H9 (cell line): ENCODE measurements at regions not wholly inside any gene's neighbourhood (a gene's known extent, or its start where the extent isn't known, plus 50 kb on each side); places are given as distances from the start of the nearest gene placed in this dataset.

ENCODE experiments used
- DNase-seq: peaks from one replicate; pipeline ENCODE4 v3.0.0-alpha.2; 2017
- H2AFZ ChIP-seq: one replicate; pipeline ENCODE4 v1.6.1; 2013; ENCODE audit warnings: mild to moderate bottlenecking, low read length, control low read depth, moderate library complexity
- H2AK5ac ChIP-seq: 2 replicates; pipeline ENCODE4 v1.6.1; 2013; ENCODE audit warnings: low read length, control low read depth, mixed read lengths; ENCODE audit not compliant: insufficient read length
- H2BK120ac ChIP-seq: one replicate; pipeline ENCODE4 v1.6.1; 2013; ENCODE audit warnings: low read depth, mild to moderate bottlenecking, low read length, control low read depth, inconsistent platforms; ENCODE audit not compliant: poor library complexity, severe bottlenecking
- H2BK12ac ChIP-seq: 2 replicates; pipeline ENCODE4 v1.6.1; 2013; ENCODE audit warnings: low read length, control low read depth, mixed read lengths, low read depth; ENCODE audit not compliant: insufficient read length
- H2BK15ac ChIP-seq: 2 replicates; pipeline ENCODE4 v1.6.1; 2013; ENCODE audit warnings: low read depth, low read length, control low read depth
- H2BK20ac ChIP-seq: one replicate; pipeline ENCODE4 v1.6.1; 2013; ENCODE audit warnings: low read depth, mild to moderate bottlenecking, low read length, control low read depth, inconsistent platforms; ENCODE audit not compliant: poor library complexity, severe bottlenecking
- H2BK5ac ChIP-seq: 2 replicates; pipeline ENCODE4 v1.6.1; 2013; ENCODE audit warnings: low read length, control low read depth, mixed read lengths; ENCODE audit not compliant: insufficient read length
- H3K14ac ChIP-seq: 2 replicates; pipeline ENCODE4 v1.6.1; 2013; ENCODE audit warnings: low read length, control low read depth; ENCODE audit not compliant: insufficient read depth
- H3K18ac ChIP-seq: 2 replicates; pipeline ENCODE4 v1.6.1; 2013; ENCODE audit warnings: low read depth, mild to moderate bottlenecking, mixed read lengths, low read length, control low read depth; ENCODE audit not compliant: insufficient read length
- H3K23ac ChIP-seq: 2 replicates; pipeline ENCODE4 v1.6.1; 2013; ENCODE audit warnings: low read length, control low read depth, mixed read lengths, low read depth; ENCODE audit not compliant: insufficient read length
- H3K23me2 ChIP-seq: 2 replicates; pipeline ENCODE4 v1.6.1; 2013; ENCODE audit warnings: low read depth, mild to moderate bottlenecking, mixed read lengths, low read length, control low read depth; ENCODE audit not compliant: insufficient read length, poor library complexity, severe bottlenecking
- H3K27ac ChIP-seq: 2 replicates; pipeline ENCODE4 v1.5.1; 2013; ENCODE audit warnings: low read length, control low read depth, mixed read lengths, low read depth; ENCODE audit not compliant: insufficient read length
- H3K27me3 ChIP-seq: 2 replicates; pipeline ENCODE4 v1.6.1; 2013; ENCODE audit warnings: low read length, control low read depth, inconsistent platforms; ENCODE audit not compliant: insufficient read depth
- H3K4ac ChIP-seq: 2 replicates; pipeline ENCODE4 v1.6.1; 2013; ENCODE audit warnings: low read depth, mild to moderate bottlenecking, control low read depth, inconsistent platforms, low read length, moderate library complexity
- H3K4me1 ChIP-seq: 2 replicates; pipeline ENCODE4 v1.6.1; 2013; ENCODE audit warnings: low read length, control low read depth, inconsistent platforms; ENCODE audit not compliant: insufficient read depth
- H3K4me2 ChIP-seq: 2 replicates; pipeline ENCODE4 v1.6.1; 2013; ENCODE audit warnings: low read length, control low read depth, mixed read lengths; ENCODE audit not compliant: insufficient read length, insufficient read depth
- H3K56ac ChIP-seq: 2 replicates; pipeline ENCODE4 v1.6.1; 2013; ENCODE audit warnings: low read depth, mild to moderate bottlenecking, mixed read lengths, low read length, control low read depth; ENCODE audit not compliant: insufficient read length
- H3K79me1 ChIP-seq: 2 replicates; pipeline ENCODE4 v1.6.1; 2013; ENCODE audit warnings: low read depth, mild to moderate bottlenecking, moderate library complexity, low read length, control low read depth, inconsistent platforms; ENCODE audit not compliant: insufficient read depth, poor library complexity, severe bottlenecking
- H3K79me2 ChIP-seq: 2 replicates; pipeline ENCODE4 v1.6.1; 2013; ENCODE audit warnings: low read length, control low read depth, inconsistent platforms; ENCODE audit not compliant: insufficient read depth
- H3K9ac ChIP-seq: 2 replicates; pipeline ENCODE4 v1.6.1; 2013; ENCODE audit warnings: low read length, control low read depth, mixed read lengths; ENCODE audit not compliant: insufficient read length; ENCODE audit errors: extremely low read depth
- H3K9me3 ChIP-seq: one replicate; pipeline ENCODE4 v1.6.1; 2013; ENCODE audit warnings: low read depth, low read length, inconsistent platforms; ENCODE audit not compliant: control insufficient read depth
- H3T11ph ChIP-seq: one replicate; pipeline ENCODE4 v1.6.1; 2013; ENCODE audit warnings: mild to moderate bottlenecking, low read length, control low read depth, inconsistent platforms
- H4K20me1 ChIP-seq: one replicate; pipeline ENCODE4 v1.6.1; 2013; ENCODE audit not compliant: control insufficient read depth, insufficient read length, insufficient read depth
- H4K5ac ChIP-seq: 2 replicates; pipeline ENCODE4 v1.6.1; 2013; ENCODE audit warnings: low read depth, mild to moderate bottlenecking, mixed read lengths, low read length, control low read depth; ENCODE audit not compliant: insufficient read length
- H4K8ac ChIP-seq: replicated peaks from 2 replicates; pipeline ENCODE4 v1.6.1; 2013; ENCODE audit warnings: low read length, control low read depth, mixed read lengths, low read depth; ENCODE audit not compliant: insufficient read length
- H4K91ac ChIP-seq: 2 replicates; pipeline ENCODE4 v1.6.1; 2013; ENCODE audit warnings: low read depth, mild to moderate bottlenecking, moderate library complexity, mixed read lengths, low read length, control low read depth; ENCODE audit not compliant: insufficient read length
- H3K27ac Mint-ChIP-seq, 3 experiments: 2 replicates in 2 of 3; 3 replicates in 1 of 3; pipeline ENCODE4 v1.8.0; 2020 to 2021; ENCODE audit warnings: mixed read lengths in 3 of 3, mild to moderate bottlenecking in 1 of 3, moderate library complexity in 1 of 3
- H3K27me3 Mint-ChIP-seq: 2 replicates; pipeline ENCODE4 v1.8.0; 2021; ENCODE audit warnings: low read depth, mild to moderate bottlenecking, moderate library complexity, mixed read lengths
- H3K36me3 Mint-ChIP-seq, 3 experiments: 2 replicates in 2 of 3; 3 replicates in 1 of 3; pipeline ENCODE4 v1.8.0; 2020 to 2021; ENCODE audit warnings: low read depth in 3 of 3, mixed read lengths in 3 of 3; ENCODE audit not compliant: insufficient read depth in 1 of 3
- H3K4me1 Mint-ChIP-seq, 2 experiments: 2 replicates each; pipeline ENCODE4 v1.8.0; 2020; ENCODE audit warnings: mixed read lengths in 2 of 2
- H3K4me3 Mint-ChIP-seq, 2 experiments: 2 replicates in 1 of 2; 3 replicates in 1 of 2; pipeline ENCODE4 v1.8.0; 2020 to 2021; ENCODE audit warnings: mild to moderate bottlenecking in 2 of 2, mixed read lengths in 2 of 2, moderate library complexity in 1 of 2
- H3K9me3 Mint-ChIP-seq, 2 experiments: 2 replicates in 1 of 2; 3 replicates in 1 of 2; pipeline ENCODE4 v1.8.0; 2020; ENCODE audit warnings: mild to moderate bottlenecking in 2 of 2, mixed read lengths in 2 of 2, moderate library complexity in 1 of 2
- WGBS: extraction: QIAGEN DNeasy Blood & Tissue Kit; methylation state at CpG from one replicate; pipeline ENCODE4 v1.1.7; 2013; ENCODE audit warnings: missing lambda C conversion rate, low lambda C conversion rate, mixed read lengths; ENCODE audit not compliant: insufficient read length; ENCODE audit errors: extremely low coverage; 5-methylcytosine and 5-hydroxymethylcytosine counted together
- TF ChIP-seq, protein P1 (sequence below): fragments of 200-600 bp; sonication (generic); conservative IDR thresholded peaks from 3 replicates; pipeline ENCODE4 v1.8.0; 2021; ENCODE audit warnings: antibody characterized with exemption, mild to moderate bottlenecking

DNA sequence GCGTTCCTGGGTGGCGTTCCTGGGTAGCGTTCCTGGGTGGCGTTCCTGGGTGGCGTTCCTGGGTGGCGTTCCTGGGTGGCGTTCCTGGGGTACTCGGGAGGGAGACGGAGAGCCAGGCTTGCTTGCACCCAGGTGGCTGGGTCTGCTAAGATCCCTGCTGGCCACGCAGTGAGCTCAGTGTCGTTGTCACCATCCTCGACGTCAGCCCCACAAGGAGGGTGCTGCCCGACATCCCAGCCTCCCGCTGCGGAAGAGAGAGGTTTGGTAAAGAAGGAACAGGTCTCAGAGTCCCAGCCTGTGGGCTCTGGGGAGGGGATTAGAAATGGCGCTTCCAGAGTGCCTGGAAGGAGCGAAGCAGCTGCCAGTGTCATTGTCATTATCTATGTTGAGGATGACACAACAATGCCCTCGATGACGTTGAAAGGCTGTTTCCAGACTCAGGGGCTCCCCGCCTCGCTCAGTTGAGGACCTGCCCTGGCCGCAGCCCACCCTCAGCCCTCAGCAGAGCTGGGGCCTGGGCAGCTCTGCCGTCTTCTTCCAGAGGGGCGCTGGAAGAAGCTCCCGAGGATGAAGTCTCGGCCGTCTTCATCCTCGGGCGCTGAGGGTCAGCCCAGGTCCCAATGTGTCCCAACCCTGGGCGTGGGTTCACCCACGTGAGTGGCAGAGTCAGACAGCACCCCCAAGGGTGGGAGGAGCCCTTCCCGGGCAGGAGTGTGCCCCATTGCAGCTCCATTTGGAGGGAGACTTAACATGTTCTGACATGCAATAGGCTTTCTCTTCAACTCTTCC, 328.8 kb downstream of the ADGRD1 start:
- no peaks in the 10 kb centered on the region for H3K9me3 ChIP-seq
- H3K14ac ChIP-seq = no peak overlapping the region; the same call in 1 of the 2 replicates
- H2BK20ac ChIP-seq = no peak overlapping the region
- no peaks in the 10 kb centered on the region for H3K23me2 ChIP-seq
- H3K27me3 ChIP-seq = no peaks in the 10 kb centered on the region
- H3K4me3 Mint-ChIP-seq = no peak overlapping the region
- no peak overlapping the region for H3K27ac Mint-ChIP-seq
- H3K9ac ChIP-seq = no peak overlapping the region
- H3K27me3 Mint-ChIP-seq = no peaks in the 10 kb centered on the region
- H3K79me1 ChIP-seq = no peaks in the 10 kb centered on the region
- no peak overlapping the region for H3K4ac ChIP-seq
- H2BK15ac ChIP-seq = no peak overlapping the region
- no peaks in the 10 kb centered on the region for H3K79me2 ChIP-seq
- whole genome bisulfite sequencing = no CpG with 5 or more reads among the region's 33 CpGs
- no peak overlapping the region for H3K56ac ChIP-seq
- DNase-seq = no peak
- no peak overlapping the region for H3K18ac ChIP-seq
- H3T11ph ChIP-seq = no peak overlapping the region
- H3K4me1 Mint-ChIP-seq = peaks cover 6 to 28% of the 10 kb centered on the region in 2 experiments
- no peak overlapping the region for H3K23ac ChIP-seq
- peaks cover 0 to 2% (median 0%) of the 10 kb centered on the region in 3 experiments; a peak in 1 of 7 replicates for H3K36me3 Mint-ChIP-seq
- H3K4me1 ChIP-seq = no peaks in the 10 kb centered on the region; the same call in 1 of the 2 replicates
- H3K9me3 Mint-ChIP-seq = no peaks in the 10 kb centered on the region; a peak in 1 of 5 replicates
- H4K5ac ChIP-seq = no peak overlapping the region
- H2BK12ac ChIP-seq = no peak overlapping the region
- no peak overlapping the region for H2BK120ac ChIP-seq
- TF ChIP-seq, protein P1, sequence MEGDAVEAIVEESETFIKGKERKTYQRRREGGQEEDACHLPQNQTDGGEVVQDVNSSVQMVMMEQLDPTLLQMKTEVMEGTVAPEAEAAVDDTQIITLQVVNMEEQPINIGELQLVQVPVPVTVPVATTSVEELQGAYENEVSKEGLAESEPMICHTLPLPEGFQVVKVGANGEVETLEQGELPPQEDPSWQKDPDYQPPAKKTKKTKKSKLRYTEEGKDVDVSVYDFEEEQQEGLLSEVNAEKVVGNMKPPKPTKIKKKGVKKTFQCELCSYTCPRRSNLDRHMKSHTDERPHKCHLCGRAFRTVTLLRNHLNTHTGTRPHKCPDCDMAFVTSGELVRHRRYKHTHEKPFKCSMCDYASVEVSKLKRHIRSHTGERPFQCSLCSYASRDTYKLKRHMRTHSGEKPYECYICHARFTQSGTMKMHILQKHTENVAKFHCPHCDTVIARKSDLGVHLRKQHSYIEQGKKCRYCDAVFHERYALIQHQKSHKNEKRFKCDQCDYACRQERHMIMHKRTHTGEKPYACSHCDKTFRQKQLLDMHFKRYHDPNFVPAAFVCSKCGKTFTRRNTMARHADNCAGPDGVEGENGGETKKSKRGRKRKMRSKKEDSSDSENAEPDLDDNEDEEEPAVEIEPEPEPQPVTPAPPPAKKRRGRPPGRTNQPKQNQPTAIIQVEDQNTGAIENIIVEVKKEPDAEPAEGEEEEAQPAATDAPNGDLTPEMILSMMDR = no peak
- H2AFZ ChIP-seq = no peak overlapping the region
- no peak overlapping the region for H4K91ac ChIP-seq
- H4K8ac ChIP-seq = no peak overlapping the region
- no peaks in the 10 kb centered on the region for H4K20me1 ChIP-seq
- H3K27ac ChIP-seq = no peak overlapping the region
- no peak overlapping the region for H2BK5ac ChIP-seq
- H3K4me2 ChIP-seq = no peak overlapping the region
- no peak overlapping the region for H2AK5ac ChIP-seq
